ENCODE measurements at regions not wholly inside any gene's neighbourhood (a gene's known extent, or its start where the extent isn't known, plus 50 kb on each side); places are given as distances from the start of the nearest gene placed in this dataset.
"Not testable (repeated sequence)": the region's sequence is repeated elsewhere in the genome, so short reads cannot be mapped to it uniquely, and the experiment has no call there.

- no peak for DNase-seq (ENCODE audit: low read depth)
Observed at GRCh38 chr7:136533732-136534131, 334.7 kb upstream of the CHRM2 start.

DNA sequence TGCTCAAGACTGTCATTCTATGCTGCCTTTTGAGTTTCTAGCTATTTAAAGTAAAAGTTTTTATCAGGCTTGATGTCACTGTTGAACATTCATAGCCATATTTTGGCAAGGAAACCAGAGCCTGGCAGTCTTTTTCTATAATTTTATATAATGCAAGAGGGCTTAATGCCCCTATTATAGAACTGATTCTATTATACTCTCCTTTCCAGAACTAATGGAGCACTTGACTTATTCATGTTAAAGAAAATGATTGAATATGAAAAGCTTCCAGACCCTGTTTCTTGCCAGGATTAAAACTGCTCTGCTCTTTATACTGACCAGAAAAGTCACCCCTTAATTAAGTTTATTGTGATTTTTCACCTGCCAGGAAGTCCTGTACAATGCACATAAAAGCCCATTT, 337.6 kb upstream of the CHRM2 start:
- no peak for DNase-seq (ENCODE audit: low read depth)

- DNase-seq (ENCODE audit: low read depth), result peak; percentile 84
Observed at GRCh38 chr7:136528329-136528728, 340.1 kb upstream of the CHRM2 start.

- DNase-seq (ENCODE audit: low read depth), result no peak
Observed at GRCh38 chr7:136527554-136527953, 340.9 kb upstream of the CHRM2 start.

GRCh38 chr7:136526408-136527105, 341.9 kb upstream of the CHRM2 start:
- DNase-seq (ENCODE audit: low read depth), result no peak

DNA sequence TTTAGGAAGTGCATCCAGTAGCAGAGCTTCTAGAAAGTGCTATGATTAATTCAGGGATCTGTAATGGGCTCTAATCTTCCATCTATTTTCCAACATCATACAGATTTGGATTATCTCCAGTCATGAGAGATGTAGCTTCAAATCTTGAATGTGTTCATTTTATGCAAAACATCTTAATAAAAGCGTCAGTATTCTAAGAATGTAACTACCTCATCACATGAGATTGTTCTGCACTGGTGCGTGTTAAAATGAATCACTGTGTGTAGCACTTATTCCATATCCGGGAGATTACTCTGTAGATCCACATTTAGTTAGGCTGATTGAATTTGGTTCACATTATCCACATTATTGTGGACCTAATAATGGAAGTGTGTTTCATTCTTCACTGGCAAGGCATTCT, 344.9 kb upstream of the CHRM2 start:
- DNase-seq (ENCODE audit: low read depth), result peak; percentile 11

DNA sequence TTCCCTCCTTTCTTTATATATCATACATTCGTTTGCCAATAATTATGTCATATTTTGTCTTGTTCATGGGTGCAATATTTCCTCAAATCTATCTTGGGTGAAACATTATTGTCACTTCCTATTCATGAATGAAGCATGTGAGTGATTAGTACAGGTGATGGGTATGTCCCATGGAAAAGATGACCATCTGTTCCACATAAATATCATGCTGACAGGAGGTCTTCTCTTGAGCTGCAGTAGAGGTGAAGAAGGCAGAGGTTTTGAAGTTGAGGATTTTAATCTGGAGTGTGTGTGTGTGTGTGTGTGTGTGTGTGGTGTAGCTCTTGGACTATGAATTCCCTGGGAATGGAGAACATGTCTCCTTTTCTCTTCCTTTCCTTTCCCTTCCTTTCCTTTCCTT, 350.5 kb upstream of the CHRM2 start:
- DNase-seq (ENCODE audit: low read depth), result no peak

GRCh38 chr7:136514776-136515175, 353.7 kb upstream of the CHRM2 start:
- no peak for DNase-seq (ENCODE audit: low read depth)

DNA sequence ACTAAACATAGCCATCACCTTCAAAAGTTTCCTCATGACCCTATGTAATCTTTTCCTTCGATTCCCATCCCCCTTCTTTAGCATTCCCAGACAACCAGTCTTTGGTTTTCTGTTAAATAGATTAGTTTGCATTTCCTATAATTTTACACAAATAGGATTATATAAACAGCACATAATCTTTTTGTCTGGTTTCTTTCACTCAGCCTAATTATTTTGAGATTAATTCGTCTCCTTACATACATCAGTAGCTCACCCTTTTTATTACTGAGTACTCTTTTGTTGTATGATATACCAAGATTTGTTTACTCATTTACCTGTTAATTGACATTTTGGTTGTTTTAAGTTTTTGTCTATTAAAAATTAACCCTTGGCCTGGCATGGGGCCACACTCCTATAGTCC, 354.7 kb upstream of the CHRM2 start:
- DNase-seq (ENCODE audit: low read depth), result no peak

- DNase-seq (ENCODE audit: low read depth), result no peak
Observed at GRCh38 chr7:136509466-136509865, 359.0 kb upstream of the CHRM2 start.

- DNase-seq (ENCODE audit: low read depth), result no peak
Observed at GRCh38 chr7:136502162-136502561, 366.3 kb upstream of the CHRM2 start.

DNA sequence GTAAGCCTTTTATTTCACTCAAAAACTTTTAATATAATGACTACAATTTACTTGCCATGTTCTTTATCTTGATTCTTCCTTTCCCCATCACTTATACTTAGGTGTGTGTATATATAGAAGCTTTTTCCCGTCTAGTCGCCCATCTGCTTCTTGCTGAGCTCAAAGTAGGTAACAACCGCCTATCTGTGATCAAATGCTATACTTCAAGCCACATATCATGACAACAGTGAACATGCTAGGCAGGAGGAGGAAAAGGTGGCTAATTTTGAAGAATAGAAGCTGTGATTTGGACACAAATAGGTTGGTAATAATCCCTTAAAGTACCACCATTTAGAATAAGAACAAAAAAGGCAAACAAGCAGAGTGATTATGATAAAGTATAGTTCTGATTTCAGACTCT, 367.3 kb upstream of the CHRM2 start:
- no peak for DNase-seq (ENCODE audit: low read depth)

DNA sequence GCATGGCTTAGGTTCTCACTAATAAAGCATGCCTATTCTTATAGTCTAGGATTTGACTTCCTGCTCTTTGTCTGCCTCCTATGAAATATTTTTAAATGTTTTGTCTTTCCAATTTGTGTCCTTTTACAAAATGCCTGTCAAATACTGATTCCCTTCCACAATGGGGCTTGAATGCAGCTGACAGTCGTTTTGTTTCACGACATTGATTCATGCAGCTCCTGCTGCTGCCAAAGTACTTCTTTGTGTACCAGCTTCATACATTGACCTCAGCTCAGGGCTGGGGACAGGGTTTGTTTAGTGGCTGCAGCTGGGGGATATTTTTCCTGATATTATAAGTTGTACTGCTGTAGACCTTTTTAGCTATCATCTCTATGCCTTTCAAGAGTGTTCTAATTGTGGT, 371.9 kb upstream of the CHRM2 start:
- no peak for DNase-seq (ENCODE audit: low read depth)

DNA sequence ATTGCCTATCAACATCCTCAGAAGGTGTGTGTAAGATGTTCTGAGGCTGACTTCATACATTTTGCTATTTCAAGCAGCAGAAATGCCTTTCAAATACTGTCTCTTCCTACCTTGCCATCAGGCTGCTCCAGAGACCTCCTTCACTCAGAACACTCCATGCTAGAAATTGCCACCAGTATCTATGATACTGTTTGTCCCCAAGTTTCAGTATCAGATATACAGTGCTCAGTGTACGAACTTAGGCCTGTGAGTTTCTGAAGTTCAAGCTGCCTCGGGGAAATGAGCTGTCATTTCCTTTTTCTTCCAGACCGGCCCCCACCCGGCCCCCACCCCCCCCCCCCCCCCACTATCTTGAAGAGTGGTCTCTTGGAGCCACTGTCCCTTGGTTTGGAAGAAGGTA, 373.4 kb upstream of the CHRM2 start:
- DNase-seq (ENCODE audit: low read depth), result no peak

- no peak for DNase-seq (ENCODE audit: low read depth)
Observed at GRCh38 chr7:136492366-136492765, 376.1 kb upstream of the CHRM2 start.

DNA sequence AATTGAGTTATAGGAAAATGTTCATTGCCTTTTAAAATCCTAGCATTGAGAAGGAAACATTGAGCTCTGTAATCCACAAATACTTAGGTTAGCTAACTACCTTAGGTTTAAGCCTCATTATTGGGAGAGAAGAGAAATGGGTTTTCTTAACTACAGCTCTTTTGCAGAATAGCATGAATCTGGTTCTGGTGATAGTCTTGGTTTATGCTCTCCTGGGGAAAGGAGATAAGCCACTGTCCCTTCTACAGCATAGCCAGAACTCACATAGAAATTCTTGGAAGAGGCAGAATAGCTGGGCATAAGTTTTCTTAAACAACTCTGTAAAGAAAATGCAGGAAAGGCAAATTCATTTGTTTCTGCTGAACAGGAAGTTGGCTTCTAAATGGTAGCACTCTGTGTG, 378.6 kb upstream of the CHRM2 start:
- no peak for DNase-seq (ENCODE audit: low read depth)

DNA sequence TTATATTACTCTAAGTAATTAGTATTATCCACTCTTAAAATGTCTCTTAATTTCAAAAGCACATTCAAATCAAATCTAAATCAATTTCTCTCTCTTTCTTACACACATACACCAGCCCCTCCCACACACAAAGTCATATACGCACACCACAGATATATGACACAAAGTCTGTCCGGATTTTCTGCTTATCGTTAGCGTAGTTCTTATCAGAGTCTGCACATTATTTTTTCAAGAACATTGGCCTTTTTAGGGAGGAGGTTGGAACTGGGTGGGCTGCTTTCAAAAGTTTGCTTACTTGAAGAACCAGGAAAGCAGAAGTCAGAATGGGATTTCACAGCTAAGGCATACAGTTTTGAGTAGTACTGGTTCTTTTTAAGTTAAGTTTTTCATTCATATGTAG, 387.6 kb upstream of the CHRM2 start:
- DNase-seq (ENCODE audit: low read depth), result no peak

GRCh38 chr7:136479922-136480321, 388.5 kb upstream of the CHRM2 start:
- DNase-seq (ENCODE audit: low read depth), result no peak

GRCh38 chr7:136470179-136470578, 398.3 kb upstream of the CHRM2 start:
- DNase-seq (ENCODE audit: low read depth), result no peak

- no peak for DNase-seq (ENCODE audit: low read depth)
Observed at GRCh38 chr7:136452949-136453348, 415.5 kb upstream of the CHRM2 start.

GRCh38 chr7:136446751-136447150, 421.7 kb upstream of the CHRM2 start:
- DNase-seq (ENCODE audit: low read depth), result no peak

GRCh38 chr7:136441835-136442234, 426.6 kb upstream of the CHRM2 start:
- no peak for DNase-seq (ENCODE audit: low read depth)

DNA sequence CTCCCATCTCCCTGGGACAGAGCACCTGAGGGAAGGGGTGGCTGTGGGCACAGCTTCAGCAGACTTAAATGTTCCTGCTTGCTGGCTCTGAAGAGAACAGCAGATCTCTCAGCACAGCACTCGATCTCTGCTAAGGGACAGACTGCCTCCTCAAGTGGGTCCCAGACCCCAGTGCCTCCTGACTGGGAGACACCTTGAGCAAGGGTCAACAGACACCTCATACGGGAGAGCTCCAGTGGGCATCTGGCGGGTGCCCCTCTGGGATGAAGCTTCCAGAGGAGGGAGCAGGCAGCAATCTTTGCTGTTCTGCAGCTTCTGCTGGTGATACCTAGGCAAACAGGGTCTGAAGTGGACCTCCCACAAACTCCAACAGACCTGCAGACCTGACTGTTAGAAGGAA, 436.7 kb upstream of the CHRM2 start:
- DNase-seq (ENCODE audit: low read depth), result not testable (repeated sequence)

GRCh38 chr7:136424058-136424457, 444.4 kb upstream of the CHRM2 start:
- no peak for DNase-seq (ENCODE audit: low read depth)
